Chondrocyte (in vitro differentiated cells): ENCODE measurements at regions not wholly inside any gene's neighbourhood (a gene's known extent, or its start where the extent isn't known, plus 50 kb on each side); places are given as distances from the start of the nearest gene placed in this dataset.

Source experiments
- DNase-seq: peaks from one replicate; pipeline ENCODE4 v3.0.0; 2021; ENCODE audit warnings: mixed read lengths, low spot score
- H3K27ac Mint-ChIP-seq: one replicate; pipeline ENCODE4 v1.8.0; 2021; ENCODE audit warnings: mild to moderate bottlenecking, moderate library complexity, mixed read lengths; ENCODE audit not compliant: unreplicated experiment
- H3K27me3 Mint-ChIP-seq: 2 replicates; pipeline ENCODE4 v1.8.0; 2021; ENCODE audit warnings: low read depth, mixed read lengths
- H3K36me3 Mint-ChIP-seq: 2 replicates; pipeline ENCODE4 v1.8.0; 2021; ENCODE audit warnings: low read depth, mixed read lengths
- H3K4me1 Mint-ChIP-seq: 2 replicates; pipeline ENCODE4 v1.8.0; 2021; ENCODE audit warnings: low read depth, mild to moderate bottlenecking, mixed read lengths
- H3K4me3 Mint-ChIP-seq: one replicate; pipeline ENCODE4 v1.8.0; 2021; ENCODE audit warnings: mild to moderate bottlenecking, moderate library complexity, mixed read lengths; ENCODE audit not compliant: unreplicated experiment
- H3K9me3 Mint-ChIP-seq: 2 replicates; pipeline ENCODE4 v1.8.0; 2021; ENCODE audit warnings: low read depth, mixed read lengths
- CTCF ChIP-seq: fragments of 200-600 bp; sonication (generic); IDR thresholded peaks from 2 replicates; pipeline ENCODE4 v1.5.0; 2021; ENCODE audit warnings: antibody characterized with exemption, mild to moderate bottlenecking, moderate library complexity

GRCh38 chrX:39755143-39756032 lies 342.4 kb downstream of the BCOR start:
- TF ChIP-seq CTCF, result no peak
- H3K36me3 Mint-ChIP-seq, result no peaks in the 10 kb centered on the region
- DNase-seq, result peak; percentile 95
- peaks cover 3% of the 10 kb centered on the region for H3K9me3 Mint-ChIP-seq
- peak overlapping the region; percentile 91 for H3K27ac Mint-ChIP-seq
- peaks cover 70% of the 10 kb centered on the region for H3K4me1 Mint-ChIP-seq
- H3K27me3 Mint-ChIP-seq, result no peaks in the 10 kb centered on the region
- no peak overlapping the region for H3K4me3 Mint-ChIP-seq

GRCh38 chrX:39756086-39756883 lies 341.5 kb downstream of the BCOR start:
- TF ChIP-seq CTCF, result no peak
- DNase-seq, result no peak
- Mint-ChIP-seq H3K9me3 (peaks cover 5% of the 10 kb centered on the region), H3K4me1 (peaks cover 79% of the 10 kb centered on the region), H3K36me3 (no peaks in the 10 kb centered on the region), H3K27me3 (no peaks in the 10 kb centered on the region), H3K4me3 (no peak overlapping the region), H3K27ac (peak overlapping the region; percentile 91)

- H3K27ac Mint-ChIP-seq, result peak overlapping the region; percentile 67
- no peaks in the 10 kb centered on the region for H3K27me3 Mint-ChIP-seq
- TF ChIP-seq CTCF, result no peak
- H3K9me3 Mint-ChIP-seq, result peaks cover 10% of the 10 kb centered on the region
- DNase-seq, result no peak
- no peak overlapping the region for H3K4me3 Mint-ChIP-seq
- peaks cover 82% of the 10 kb centered on the region for H3K4me1 Mint-ChIP-seq
- H3K36me3 Mint-ChIP-seq, result no peaks in the 10 kb centered on the region
Measured at GRCh38 chrX:39757971-39758370, 339.8 kb downstream of the BCOR start.

- TF ChIP-seq CTCF, result no peak
- Mint-ChIP-seq H3K27me3 (no peaks in the 10 kb centered on the region), H3K27ac (peak overlapping the region; percentile 94), H3K4me3 (no peak overlapping the region), H3K36me3 (no peaks in the 10 kb centered on the region), H3K9me3 (peaks cover 10% of the 10 kb centered on the region), H3K4me1 (peaks cover 72% of the 10 kb centered on the region)
- DNase-seq, result no peak
Measured at GRCh38 chrX:39758791-39759525, 338.8 kb downstream of the BCOR start.
